ENCODE measurements at regions not wholly inside any gene's neighbourhood (a gene's known extent, or its start where the extent isn't known, plus 50 kb on each side); places are given as distances from the start of the nearest gene placed in this dataset.

- TF ChIP-seq, protein P1, sequence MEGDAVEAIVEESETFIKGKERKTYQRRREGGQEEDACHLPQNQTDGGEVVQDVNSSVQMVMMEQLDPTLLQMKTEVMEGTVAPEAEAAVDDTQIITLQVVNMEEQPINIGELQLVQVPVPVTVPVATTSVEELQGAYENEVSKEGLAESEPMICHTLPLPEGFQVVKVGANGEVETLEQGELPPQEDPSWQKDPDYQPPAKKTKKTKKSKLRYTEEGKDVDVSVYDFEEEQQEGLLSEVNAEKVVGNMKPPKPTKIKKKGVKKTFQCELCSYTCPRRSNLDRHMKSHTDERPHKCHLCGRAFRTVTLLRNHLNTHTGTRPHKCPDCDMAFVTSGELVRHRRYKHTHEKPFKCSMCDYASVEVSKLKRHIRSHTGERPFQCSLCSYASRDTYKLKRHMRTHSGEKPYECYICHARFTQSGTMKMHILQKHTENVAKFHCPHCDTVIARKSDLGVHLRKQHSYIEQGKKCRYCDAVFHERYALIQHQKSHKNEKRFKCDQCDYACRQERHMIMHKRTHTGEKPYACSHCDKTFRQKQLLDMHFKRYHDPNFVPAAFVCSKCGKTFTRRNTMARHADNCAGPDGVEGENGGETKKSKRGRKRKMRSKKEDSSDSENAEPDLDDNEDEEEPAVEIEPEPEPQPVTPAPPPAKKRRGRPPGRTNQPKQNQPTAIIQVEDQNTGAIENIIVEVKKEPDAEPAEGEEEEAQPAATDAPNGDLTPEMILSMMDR (conservative IDR thresholded peaks at IDR 0.05), result no peak
- Histone ChIP-seq H2BK15ac (ENCODE audit: low read depth, low read length) (no peak overlapping the region), H2BK5ac (ENCODE audit: insufficient read length, low read length) (no peak overlapping the region), H3K27me3 (ENCODE audit: insufficient read depth, low read length) (no peaks in the 10 kb centered on the region), H2BK120ac (ENCODE audit: low read depth, low read length, poor library complexity, severe bottlenecking) (no peak overlapping the region), H3T11ph (ENCODE audit: low read length) (no peak overlapping the region), H2AK5ac (ENCODE audit: insufficient read length, low read length) (no peak overlapping the region), H4K5ac (ENCODE audit: insufficient read length, low read depth, low read length) (no peak overlapping the region), H3K4ac (ENCODE audit: low read depth, low read length) (no peak overlapping the region), H3K56ac (ENCODE audit: insufficient read length, low read depth, low read length) (no peak overlapping the region), H3K9me3 (ENCODE audit: control insufficient read depth, low read depth, low read length) (no peaks in the 10 kb centered on the region), H3K4me2 (ENCODE audit: insufficient read depth, insufficient read length, low read length) (no peak overlapping the region), H2AFZ (ENCODE audit: low read length) (no peak overlapping the region), H4K8ac (replicated peaks; ENCODE audit: insufficient read length, low read depth, low read length) (no peak overlapping the region), H2BK20ac (ENCODE audit: low read depth, low read length, poor library complexity, severe bottlenecking) (no peak overlapping the region), H3K79me2 (ENCODE audit: insufficient read depth, low read length) (no peaks in the 10 kb centered on the region), H3K23me2 (ENCODE audit: insufficient read length, low read depth, low read length, poor library complexity, severe bottlenecking) (no peaks in the 10 kb centered on the region), H3K9ac (ENCODE audit: extremely low read depth, insufficient read length, low read length) (no peak overlapping the region), H4K20me1 (ENCODE audit: control insufficient read depth, insufficient read depth, insufficient read length) (no peaks in the 10 kb centered on the region), H3K79me1 (ENCODE audit: insufficient read depth, low read depth, low read length, poor library complexity, severe bottlenecking) (no peaks in the 10 kb centered on the region), H3K27ac (ENCODE audit: insufficient read length, low read depth, low read length) (no peak overlapping the region), H3K18ac (ENCODE audit: insufficient read length, low read depth, low read length) (no peak overlapping the region), H3K23ac (ENCODE audit: insufficient read length, low read depth, low read length) (no peak overlapping the region), H2BK12ac (ENCODE audit: insufficient read length, low read depth, low read length) (no peak overlapping the region), H3K14ac (ENCODE audit: insufficient read depth, low read length) (no peak overlapping the region), H4K91ac (ENCODE audit: insufficient read length, low read depth, low read length) (no peak overlapping the region), H3K4me1 (ENCODE audit: insufficient read depth, low read length) (no peaks in the 10 kb centered on the region)
- H3K27me3 Mint-ChIP-seq (ENCODE audit: low read depth), result no peaks in the 10 kb centered on the region
- no CpG with 5 or more reads among the region's 4 CpGs for WGBS (ENCODE audit: extremely low coverage, insufficient read length, low lambda C conversion rate)
- H3K4me1 Mint-ChIP-seq, result no peaks in the 10 kb centered on the region
- DNase-seq, result no peak
- H3K4me3 Mint-ChIP-seq, result no peak overlapping the region
- no peak overlapping the region for H3K27ac Mint-ChIP-seq
- peaks cover 4 to 6% of the 10 kb centered on the region in 2 experiments; a peak in 3 of 5 replicates for H3K9me3 Mint-ChIP-seq
- H3K36me3 Mint-ChIP-seq (ENCODE audit: insufficient read depth in 1 of 3, low read depth in 3 of 3), result peaks cover 0 to 4% (median 0%) of the 10 kb centered on the region in 3 experiments; a peak in 3 of 7 replicates
These were observed 578.7 kb upstream of the NETO1 start for GRCh38 chr18:73446502-73446901.

Measured in H9 (cell line).